HK-2 (cell line): ENCODE measurements at regions not wholly inside any gene's neighbourhood (a gene's known extent, or its start where the extent isn't known, plus 50 kb on each side); places are given as distances from the start of the nearest gene placed in this dataset.
"Not testable (repeated sequence)": the region's sequence is repeated elsewhere in the genome, so short reads cannot be mapped to it uniquely, and the experiment has no call there.

Experiments
- DNase-seq: peaks from one replicate; pipeline ENCODE4 v3.0.0-alpha.2; 2018; ENCODE audit not compliant: unreplicated experiment

- DNase-seq, result no peak
Measured at GRCh38 chr7:125256446-125256845, 326.8 kb upstream of the POT1 start.

- DNase-seq, result no peak
Measured at GRCh38 chr7:125255810-125256209, 326.2 kb upstream of the POT1 start.

- no peak for DNase-seq
Measured at GRCh38 chr7:125254566-125254965, 324.9 kb upstream of the POT1 start.

GRCh38 chr7:125253452-125254190 is 324.0 kb upstream of the POT1 start:
- DNase-seq, result no peak

- no peak for DNase-seq
Measured at GRCh38 chr7:125247514-125248098, 318.0 kb upstream of the POT1 start.

GRCh38 chr7:125246706-125247105 is 317.1 kb upstream of the POT1 start:
- no peak for DNase-seq

- no peak for DNase-seq
Measured at GRCh38 chr7:125241548-125241947, 311.9 kb upstream of the POT1 start.

GRCh38 chr7:125222596-125222995 is 293.0 kb upstream of the POT1 start:
- DNase-seq, result no peak

GRCh38 chr7:125218076-125218475 is 288.5 kb upstream of the POT1 start:
- DNase-seq, result no peak

GRCh38 chr7:125201002-125201401 is 271.4 kb upstream of the POT1 start:
- DNase-seq, result no peak

GRCh38 chr7:125197731-125198393 is 268.2 kb upstream of the POT1 start:
- DNase-seq, result no peak

- no peak for DNase-seq
Measured at GRCh38 chr7:125195156-125195555, 265.5 kb upstream of the POT1 start.

- no peak for DNase-seq
Measured at GRCh38 chr7:125193263-125193662, 263.6 kb upstream of the POT1 start.

GRCh38 chr7:125184801-125185200 is 255.2 kb upstream of the POT1 start:
- no peak for DNase-seq

- DNase-seq, result not testable (repeated sequence)
Measured at GRCh38 chr7:125181569-125182267, 252.1 kb upstream of the POT1 start.

- DNase-seq, result no peak
Measured at GRCh38 chr7:125173571-125173970, 243.9 kb upstream of the POT1 start.

GRCh38 chr7:125169088-125169487 is 239.5 kb upstream of the POT1 start:
- DNase-seq, result no peak

- DNase-seq, result no peak
Measured at GRCh38 chr7:125154930-125155329, 225.3 kb upstream of the POT1 start.

- DNase-seq, result no peak
Measured at GRCh38 chr7:125149151-125149550, 219.5 kb upstream of the POT1 start.

- no peak for DNase-seq
Measured at GRCh38 chr7:125147047-125147446, 217.4 kb upstream of the POT1 start.

GRCh38 chr7:125136755-125137532 is 207.3 kb upstream of the POT1 start:
- DNase-seq, result no peak

- no peak for DNase-seq
Measured at GRCh38 chr7:125136341-125136740, 206.7 kb upstream of the POT1 start.
